RWPE2 (cell line): ENCODE measurements at regions not wholly inside any gene's neighbourhood (a gene's known extent, or its start where the extent isn't known, plus 50 kb on each side); places are given as distances from the start of the nearest gene placed in this dataset.
"Not testable (repeated sequence)": the region's sequence is repeated elsewhere in the genome, so short reads cannot be mapped to it uniquely, and the experiment has no call there.

Experiments
- ATAC-seq: fragments of 200-7000 bp; cut with Tn5 transposase; 3 replicates; pipeline ENCODE4 v1.9.1; 2021; ENCODE audit warnings: low read depth
- DNase-seq: peaks from one replicate; pipeline ENCODE4 v3.0.0-alpha.2; 2020; ENCODE audit warnings: low spot score
- H3K27ac ChIP-seq: fragments of 450-650 bp; 2 replicates; pipeline ENCODE4 v1.5.1; 2017; ENCODE audit warnings: mild to moderate bottlenecking; ENCODE audit not compliant: poor library complexity, severe bottlenecking
- H3K27me3 ChIP-seq: fragments of 250-450 bp; sonication (Bioruptor Pico); 2 replicates; pipeline ENCODE4 v1.5.1; 2021; ENCODE audit warnings: mild to moderate bottlenecking, moderate library complexity; ENCODE audit not compliant: insufficient read depth, poor library complexity, severe bottlenecking
- H3K36me3 ChIP-seq: fragments of 250-450 bp; sonication (Bioruptor Pico); 2 replicates; pipeline ENCODE4 v1.5.1; 2020; ENCODE audit warnings: low read depth, mild to moderate bottlenecking, moderate library complexity
- H3K4me1 ChIP-seq: fragments of 250-450 bp; sonication (Bioruptor Pico); 2 replicates; pipeline ENCODE4 v1.5.1; 2021; ENCODE audit warnings: mild to moderate bottlenecking, moderate library complexity; ENCODE audit not compliant: insufficient read depth, poor library complexity, severe bottlenecking
- H3K4me3 ChIP-seq: fragments of 250-450 bp; sonication (Bioruptor Pico); 2 replicates; pipeline ENCODE4 v1.5.1; 2021; ENCODE audit warnings: mild to moderate bottlenecking, moderate library complexity; ENCODE audit not compliant: severe bottlenecking
- H3K9me3 ChIP-seq: fragments of 250-450 bp; sonication (Bioruptor Pico); 2 replicates; pipeline ENCODE4 v1.5.1; 2021; ENCODE audit warnings: mild to moderate bottlenecking, moderate library complexity; ENCODE audit not compliant: severe bottlenecking
- CTCF ChIP-seq: fragments of 450-650 bp; IDR thresholded peaks from one replicate; pipeline ENCODE4 v1.5.1; 2017; ENCODE audit warnings: mild to moderate bottlenecking, moderate library complexity; ENCODE audit not compliant: poor library complexity, severe bottlenecking

GRCh38 chr2:167575276-167575675 lies 672.1 kb downstream of the STK39 start:
- TF ChIP-seq CTCF: no peak
- no peaks in the 10 kb centered on the region for H3K4me1 ChIP-seq
- H3K4me3 ChIP-seq: no peak overlapping the region
- ATAC-seq (no peak), DNase-seq (no peak)
- no peaks in the 10 kb centered on the region for H3K36me3 ChIP-seq
- H3K27me3 ChIP-seq: peaks cover 2% of the 10 kb centered on the region
- H3K9me3 ChIP-seq: no peaks in the 10 kb centered on the region
- H3K27ac ChIP-seq: no peak overlapping the region

GRCh38 chr2:167572883-167573619 lies 674.3 kb downstream of the STK39 start:
- TF ChIP-seq CTCF: no peak
- Histone ChIP-seq H3K4me3 (no peak overlapping the region), H3K36me3 (no peaks in the 10 kb centered on the region), H3K27me3 (peaks cover 2% of the 10 kb centered on the region), H3K9me3 (no peaks in the 10 kb centered on the region), H3K4me1 (no peaks in the 10 kb centered on the region), H3K27ac (no peak overlapping the region)
- no peak for ATAC-seq
- no peak for DNase-seq

- Histone ChIP-seq H3K4me3 (no peak overlapping the region), H3K4me1 (no peaks in the 10 kb centered on the region), H3K36me3 (no peaks in the 10 kb centered on the region), H3K27me3 (peaks cover 2% of the 10 kb centered on the region), H3K27ac (no peak overlapping the region), H3K9me3 (no peaks in the 10 kb centered on the region)
- ATAC-seq (no peak), DNase-seq (no peak)
- TF ChIP-seq CTCF: no peak
These were observed 677.0 kb downstream of the STK39 start for GRCh38 chr2:167570370-167570769.

GRCh38 chr2:167563885-167564619 lies 675.8 kb downstream of the XIRP2 start:
- not testable (repeated sequence) for H3K9me3 ChIP-seq, DNase-seq, ATAC-seq, H3K4me3 ChIP-seq, H3K27me3 ChIP-seq, H3K27ac ChIP-seq, H3K36me3 ChIP-seq, H3K4me1 ChIP-seq

GRCh38 chr2:167558272-167558991 lies 670.2 kb downstream of the XIRP2 start:
- H3K27ac ChIP-seq, H3K9me3 ChIP-seq, ATAC-seq, H3K27me3 ChIP-seq, DNase-seq, H3K4me3 ChIP-seq, H3K4me1 ChIP-seq, H3K36me3 ChIP-seq: not testable (repeated sequence)
